GM21619 (cell line): ENCODE measurements at regions not wholly inside any gene's neighbourhood (a gene's known extent, or its start where the extent isn't known, plus 50 kb on each side); places are given as distances from the start of the nearest gene placed in this dataset.

Experiments
- ATAC-seq: cut with Tn5 transposase; IDR thresholded peaks from one replicate; pipeline ENCODE4 v1.9.1; 2021; ENCODE audit not compliant: unreplicated experiment

- ATAC-seq = no peak
Measured at GRCh38 chr2:219769090-219769910, 141.9 kb downstream of the SLC4A3 start.

GRCh38 chr2:219772103-219772635 is 144.7 kb downstream of the SLC4A3 start:
- ATAC-seq = no peak

DNA sequence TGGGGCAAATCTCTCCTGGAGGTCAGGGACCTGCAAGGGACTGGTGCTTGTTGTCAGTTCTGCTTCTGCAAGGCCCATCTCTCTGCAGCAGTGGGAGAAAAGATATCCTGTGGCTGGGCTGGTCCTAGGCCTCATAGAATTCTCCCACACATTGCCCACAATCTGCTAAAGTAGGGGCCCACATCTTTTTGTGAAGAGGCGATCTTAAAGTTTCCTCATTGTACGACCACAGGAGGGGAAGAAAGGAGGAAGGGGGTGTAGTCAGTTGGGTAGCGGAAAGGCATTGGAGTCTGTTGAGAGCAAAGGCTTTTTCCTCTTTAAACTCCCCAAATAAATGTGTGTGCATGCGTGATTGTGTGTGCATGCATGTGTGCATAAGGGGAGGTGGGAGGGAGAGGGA is 145.3 kb downstream of the SLC4A3 start:
- no peak for ATAC-seq

- ATAC-seq = no peak
Measured at GRCh38 chr2:219775506-219775905, 148.1 kb downstream of the SLC4A3 start.

GRCh38 chr2:219777388-219777787 is 150.0 kb downstream of the SLC4A3 start:
- no peak for ATAC-seq

DNA sequence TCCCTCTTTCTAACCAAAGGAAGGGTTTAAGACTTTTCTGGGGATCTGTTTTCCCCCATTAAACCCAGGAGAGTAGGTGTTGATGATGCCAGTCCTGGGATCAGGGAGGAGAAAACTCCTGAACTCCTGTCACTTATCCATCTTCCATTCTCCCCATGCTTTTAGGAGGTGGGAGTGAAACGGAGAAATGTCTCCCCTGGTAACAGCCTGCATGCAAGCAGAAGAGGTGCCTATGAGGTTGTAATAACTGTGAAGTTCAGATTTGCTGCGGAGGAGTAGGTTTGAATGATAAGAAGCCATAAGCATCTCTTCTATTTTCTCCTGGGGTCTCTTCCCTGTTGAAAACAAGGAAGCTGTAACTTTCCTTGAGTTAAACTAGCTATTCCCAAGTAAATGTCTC is 150.8 kb downstream of the SLC4A3 start:
- no peak for ATAC-seq

DNA sequence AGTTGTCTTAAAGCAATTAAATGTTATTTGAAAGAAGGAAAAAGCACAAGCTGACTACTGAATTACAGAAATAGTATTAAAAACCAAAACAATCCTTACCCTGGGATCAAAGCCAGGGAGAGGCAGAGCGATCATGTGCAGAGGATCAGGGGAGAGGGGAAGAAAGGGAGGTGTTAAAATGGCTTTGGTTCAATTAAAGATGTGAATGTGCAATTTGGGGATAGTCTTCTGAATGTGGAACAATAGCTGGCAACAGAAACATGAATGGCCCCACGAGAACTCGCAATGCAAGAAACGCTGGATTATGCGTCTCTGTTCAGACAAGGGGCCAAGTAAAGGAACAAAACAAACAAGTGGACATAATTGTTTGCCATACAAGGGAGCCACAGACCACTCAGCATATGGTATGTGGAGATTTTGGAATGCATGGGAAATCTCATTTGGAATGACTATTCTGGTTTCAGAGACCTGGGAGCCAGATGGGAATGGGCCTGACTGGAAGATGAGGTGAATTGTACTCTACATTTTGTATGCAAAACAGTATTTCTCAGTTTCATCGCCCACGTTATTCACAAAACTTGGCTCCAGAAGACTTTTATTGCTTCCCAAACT is 155.4 kb downstream of the SLC4A3 start:
- ATAC-seq = no peak

- ATAC-seq = no peak
Measured at GRCh38 chr2:219783359-219783975, 156.0 kb downstream of the SLC4A3 start.

DNA sequence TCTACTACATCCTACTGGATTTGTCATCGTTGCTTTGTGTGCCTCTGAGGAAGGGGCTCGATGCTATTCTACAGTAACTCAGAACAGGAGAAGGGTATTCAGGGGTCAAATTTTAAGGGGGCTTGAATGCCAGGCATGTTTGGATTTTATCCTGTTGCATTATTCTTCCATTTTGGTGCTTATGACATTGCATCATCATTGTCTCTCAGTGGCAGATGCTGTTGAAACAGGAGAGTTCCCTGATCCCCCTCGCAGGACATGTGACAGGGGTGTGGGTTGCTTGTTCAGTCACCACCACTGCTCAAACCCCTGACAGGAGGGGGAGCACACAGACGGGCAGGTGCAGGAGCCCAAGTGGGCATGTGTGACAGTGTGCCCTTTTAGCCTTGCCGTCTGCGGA is 156.7 kb downstream of the SLC4A3 start:
- no peak for ATAC-seq

DNA sequence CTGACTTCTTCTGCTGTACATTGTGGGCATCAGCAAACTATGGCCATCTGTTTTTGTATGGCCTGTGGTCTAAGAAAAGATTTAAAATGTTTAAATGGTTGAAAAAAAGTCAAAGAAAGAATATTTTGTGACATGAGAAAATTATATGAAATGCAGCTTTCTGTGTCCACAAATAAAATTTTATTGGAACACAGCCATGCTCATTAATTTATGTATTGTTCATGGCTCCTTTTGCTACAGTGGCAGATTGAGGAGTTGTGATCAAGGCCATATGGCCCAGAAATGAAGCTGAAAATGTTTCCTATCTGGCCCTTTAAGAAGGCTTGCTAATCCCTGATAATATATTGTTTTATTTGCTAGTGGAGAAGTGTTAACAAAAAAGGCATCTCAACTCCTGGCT is 162.0 kb downstream of the SLC4A3 start:
- ATAC-seq = no peak

DNA sequence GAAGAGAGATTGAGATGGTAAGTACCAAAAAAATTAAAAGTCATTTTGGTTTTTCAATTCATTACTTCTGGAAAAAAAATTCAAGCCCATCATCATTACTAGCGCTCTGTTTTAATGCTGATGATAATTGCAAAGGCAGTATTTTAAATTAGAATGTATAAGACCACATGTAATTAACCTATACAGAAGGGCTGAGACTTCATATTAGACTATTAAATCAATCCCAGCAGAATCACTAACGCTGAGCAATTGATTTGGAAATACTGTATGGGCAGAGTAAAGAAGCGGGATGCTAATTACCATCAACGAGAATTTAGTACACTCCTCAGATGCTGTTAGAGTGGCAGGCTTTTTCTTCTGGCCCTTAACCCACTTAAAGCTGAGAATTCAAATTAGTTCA is 165.0 kb downstream of the SLC4A3 start:
- no peak for ATAC-seq

DNA sequence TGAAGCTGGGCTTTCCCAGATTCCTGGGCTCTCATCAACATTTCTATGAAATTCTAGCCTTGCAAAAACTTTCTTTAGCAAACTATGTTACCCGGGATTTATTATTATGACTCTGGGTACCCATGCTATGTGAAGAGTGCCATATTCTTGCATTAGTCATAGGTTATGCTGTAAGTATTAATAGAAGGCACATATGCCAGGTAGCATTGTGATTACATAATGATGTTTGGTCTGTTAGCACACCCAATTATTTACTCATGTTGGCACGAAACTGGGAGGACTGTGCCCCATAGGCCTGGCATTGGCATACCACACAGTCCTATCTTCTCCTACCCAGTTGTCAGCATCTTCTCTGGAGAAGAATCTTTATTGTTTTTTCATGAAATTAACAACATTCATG is 171.0 kb downstream of the SLC4A3 start:
- ATAC-seq = no peak

DNA sequence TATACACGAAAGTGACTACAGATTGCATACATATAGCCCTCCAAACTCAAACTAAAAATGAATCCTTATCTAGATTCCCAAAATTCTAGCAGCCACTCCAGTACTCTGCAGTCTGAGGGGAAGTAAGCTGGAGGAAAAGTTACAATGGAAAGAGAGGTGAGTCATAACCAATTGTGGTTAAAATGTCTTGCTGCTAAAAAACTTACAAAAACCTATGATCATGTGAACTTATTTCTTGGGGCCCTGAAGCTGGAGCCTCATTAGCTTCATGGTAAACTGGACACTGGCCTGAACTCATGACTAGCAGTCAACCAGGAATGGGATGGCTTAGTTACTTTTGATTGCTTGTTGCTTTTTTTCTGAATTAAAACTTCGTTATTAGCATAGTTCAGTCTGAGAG is 175.9 kb downstream of the SLC4A3 start:
- ATAC-seq = no peak

GRCh38 chr2:219810895-219811294 is 183.5 kb downstream of the SLC4A3 start:
- no peak for ATAC-seq

DNA sequence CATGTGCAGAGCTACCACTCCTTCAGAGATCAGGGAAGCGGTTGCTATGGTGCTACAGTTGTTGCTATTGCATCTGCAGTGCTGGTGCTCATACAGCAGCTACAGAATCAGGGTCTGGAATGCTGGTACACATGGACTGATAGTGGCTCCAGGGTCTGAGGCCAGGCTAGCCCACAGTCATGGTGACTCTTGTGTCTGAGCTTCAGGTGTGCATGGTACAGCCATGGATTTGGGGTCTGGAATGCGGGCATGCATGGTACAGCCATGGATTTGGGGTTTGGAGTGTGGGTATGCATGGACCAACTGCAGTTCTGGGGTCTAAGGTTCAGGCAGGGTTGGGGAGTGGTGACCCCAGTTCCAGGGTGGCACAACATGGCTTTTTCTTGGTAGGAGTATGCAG is 185.2 kb downstream of the SLC4A3 start:
- ATAC-seq = no peak

- ATAC-seq = no peak
Measured at GRCh38 chr2:219820767-219821166, 193.3 kb downstream of the SLC4A3 start.

GRCh38 chr2:219823574-219823973 is 196.1 kb downstream of the SLC4A3 start:
- no peak for ATAC-seq

- no peak for ATAC-seq
Measured at GRCh38 chr2:219824996-219825395, 197.6 kb downstream of the SLC4A3 start.

DNA sequence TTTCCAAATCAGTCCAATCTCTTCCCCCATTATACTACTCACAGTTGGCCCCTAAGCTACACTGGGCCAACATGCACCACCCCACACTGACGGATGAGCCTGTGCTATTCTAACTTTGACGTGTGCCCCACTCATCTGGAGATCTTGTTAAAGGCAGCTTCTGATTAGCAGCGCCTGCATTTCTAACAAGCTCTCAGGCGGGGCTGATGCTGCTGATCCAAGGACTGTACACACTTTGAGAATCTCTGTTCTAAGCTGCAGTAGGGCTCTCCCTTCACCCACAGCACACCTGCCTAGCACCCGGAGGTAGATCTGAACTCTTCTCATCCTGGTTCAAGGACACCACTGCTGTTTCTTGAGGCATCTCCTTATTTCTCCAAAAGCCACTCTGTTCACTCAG is 200.7 kb downstream of the SLC4A3 start:
- ATAC-seq = no peak

GRCh38 chr2:219829667-219830352 is 202.4 kb downstream of the SLC4A3 start:
- no peak for ATAC-seq

- ATAC-seq = no peak
Measured at GRCh38 chr2:219830353-219830738, 202.9 kb downstream of the SLC4A3 start.
